HT-29 (cell line): ENCODE measurements at regions not wholly inside any gene's neighbourhood (a gene's known extent, or its start where the extent isn't known, plus 50 kb on each side); places are given as distances from the start of the nearest gene placed in this dataset.

ENCODE experiments used
- DNase-seq: peaks from one replicate; pipeline ENCODE4 v3.0.0-alpha.2; 2015; ENCODE audit warnings: low spot score

- DNase-seq: no peak
Measured at GRCh38 chr5:114153833-114154232, 208.0 kb upstream of the KCNN2 start.

GRCh38 chr5:114166081-114166480, 195.8 kb upstream of the KCNN2 start:
- no peak for DNase-seq

- DNase-seq: no peak
Measured at GRCh38 chr5:114174131-114174530, 187.7 kb upstream of the KCNN2 start.

GRCh38 chr5:114174837-114175236, 187.0 kb upstream of the KCNN2 start:
- no peak for DNase-seq

- DNase-seq: no peak
Measured at GRCh38 chr5:114176356-114176755, 185.5 kb upstream of the KCNN2 start.

GRCh38 chr5:114179134-114179533, 182.7 kb upstream of the KCNN2 start:
- DNase-seq: no peak

- no peak for DNase-seq
Measured at GRCh38 chr5:114184006-114184405, 177.9 kb upstream of the KCNN2 start.

GRCh38 chr5:114185274-114185673, 176.6 kb upstream of the KCNN2 start:
- no peak for DNase-seq

- DNase-seq: no peak
Measured at GRCh38 chr5:114191441-114191840, 170.4 kb upstream of the KCNN2 start.

GRCh38 chr5:114192108-114192507, 169.8 kb upstream of the KCNN2 start:
- no peak for DNase-seq

- DNase-seq: no peak
Measured at GRCh38 chr5:114201332-114201731, 160.5 kb upstream of the KCNN2 start.

GRCh38 chr5:114204923-114205322, 156.9 kb upstream of the KCNN2 start:
- DNase-seq: no peak

GRCh38 chr5:114206640-114207039, 155.2 kb upstream of the KCNN2 start:
- no peak for DNase-seq

- no peak for DNase-seq
Measured at GRCh38 chr5:114207615-114208014, 154.3 kb upstream of the KCNN2 start.

- no peak for DNase-seq
Measured at GRCh38 chr5:114208120-114208519, 153.8 kb upstream of the KCNN2 start.

GRCh38 chr5:114208588-114208987, 153.3 kb upstream of the KCNN2 start:
- no peak for DNase-seq

GRCh38 chr5:114210662-114211061, 151.2 kb upstream of the KCNN2 start:
- DNase-seq: no peak

- no peak for DNase-seq
Measured at GRCh38 chr5:114221807-114222206, 140.1 kb upstream of the KCNN2 start.

- peak; percentile 76 for DNase-seq
Measured at GRCh38 chr5:114223866-114224265, 138.0 kb upstream of the KCNN2 start.

GRCh38 chr5:114237766-114238165, 124.1 kb upstream of the KCNN2 start:
- DNase-seq: peak; percentile 10

GRCh38 chr5:114238771-114239313, 123.0 kb upstream of the KCNN2 start:
- no peak for DNase-seq

GRCh38 chr5:114243281-114243971, 118.4 kb upstream of the KCNN2 start:
- DNase-seq: no peak

GRCh38 chr5:114243972-114244317, 117.9 kb upstream of the KCNN2 start:
- DNase-seq: no peak

- DNase-seq: no peak
Measured at GRCh38 chr5:114249823-114250222, 112.0 kb upstream of the KCNN2 start.
